K562 (cell line): ENCODE measurements at regions not wholly inside any gene's neighbourhood (a gene's known extent, or its start where the extent isn't known, plus 50 kb on each side); places are given as distances from the start of the nearest gene placed in this dataset.

Experiments used
- MEF2D ChIP-seq: conservative IDR thresholded peaks from 2 replicates; pipeline ENCODE4 v1.6.1; 2016; ENCODE audit warnings: low read depth, missing genetic modification characterization, missing compliant biosample characterization
- NR1H2 ChIP-seq: sonication (generic); formaldehyde crosslinking; IDR thresholded peaks from 2 replicates; pipeline ENCODE4 v1.4.0; 2020; ENCODE audit warnings: mild to moderate bottlenecking, missing genetic modification reagents
- RNF2 ChIP-seq: sonication (generic); IDR thresholded peaks from 2 replicates; pipeline ENCODE4 v1.6.1; 2016
- TAF15 ChIP-seq: fragments of 200-400 bp; formaldehyde crosslinking; IDR thresholded peaks from 2 replicates; pipeline ENCODE4 v1.6.1; 2017; ENCODE audit warnings: mild to moderate bottlenecking, low read depth, low read length, moderate library complexity
- XRCC5 ChIP-seq: fragments of 200-400 bp; formaldehyde crosslinking; IDR thresholded peaks from 2 replicates; pipeline ENCODE4 v1.6.1; 2017; ENCODE audit warnings: low read depth, mild to moderate bottlenecking, low read length
- ZBTB40 ChIP-seq, 2 experiments: fragments of 450-650 bp in 1 of 2; sonication (generic) in 1 of 2; formaldehyde crosslinking in 1 of 2; IDR thresholded peaks; 2 replicates each; pipeline versions ENCODE4 v1.7.1 to v1.9.0; 2016 to 2022; ENCODE audit warnings: inconsistent platforms in 1 of 2, mild to moderate bottlenecking in 1 of 2, missing genetic modification reagents in 1 of 2

GRCh38 chr5:96101358-96102089 lies 139.9 kb upstream of the ELL2 start (continued):
- TF ChIP-seq ZBTB40 (IDR thresholded peaks at IDR 0.05) (no peak), ZBTB40 (CRISPR knock-in tag; IDR thresholded peaks at IDR 0.05) (no peak), TAF15 (no peak), RNF2 (no peak), MEF2D (tag) (no peak), XRCC5 (no peak), NR1H2 (CRISPR knock-in tag) (no peak)
- TF ChIP-seq, all 486 proteins: peak for 0
